K562 (cell line): ENCODE measurements at regions not wholly inside any gene's neighbourhood (a gene's known extent, or its start where the extent isn't known, plus 50 kb on each side); places are given as distances from the start of the nearest gene placed in this dataset.
A peak's percentile ranks its signal among the peaks of the same experiment; 100 is the strongest.

Source experiments
- ADNP ChIP-seq: fragments of 200-800 bp; sonication (Bioruptor generic); IDR thresholded peaks from 2 replicates; pipeline ENCODE4 v1.6.1; 2016; ENCODE audit warnings: missing genetic modification characterization, missing compliant biosample characterization
- CCNT2 ChIP-seq: IDR thresholded peaks from 2 replicates; pipeline ENCODE4 v1.6.1; 2011; ENCODE audit warnings: borderline replicate concordance, low read depth, mild to moderate bottlenecking, moderate library complexity, mixed read lengths, low read length; ENCODE audit not compliant: insufficient read length; ENCODE audit errors: extremely low read depth
- CREBBP ChIP-seq: IDR thresholded peaks from one replicate; pipeline ENCODE4 v1.6.1; 2012; ENCODE audit warnings: low read depth, mild to moderate bottlenecking, control low read depth, inconsistent platforms, low read length
- DACH1 ChIP-seq: fragments of 450-650 bp; IDR thresholded peaks from 2 replicates; pipeline ENCODE4 v1.6.1; 2018; ENCODE audit not compliant: partially characterized antibody
- E4F1 ChIP-seq: fragments of 250-450 bp; sonication (Bioruptor Pico); IDR thresholded peaks from 2 replicates; pipeline ENCODE4 v1.5.0; 2021; ENCODE audit warnings: mild to moderate bottlenecking, borderline replicate concordance
- GABPA ChIP-seq: fragments of 200-800 bp; sonication (Bioruptor generic); conservative IDR thresholded peaks from 2 replicates; pipeline ENCODE4 v1.6.1; 2016; ENCODE audit warnings: low read depth, missing genetic modification characterization, missing compliant biosample characterization
- MAZ ChIP-seq, 2 experiments: fragments of 450-650 bp in 1 of 2; sonication (generic) in 1 of 2; formaldehyde crosslinking; IDR thresholded peaks in 1 of 2; conservative IDR thresholded peaks in 1 of 2; 2 replicates each; pipeline versions ENCODE4 v1.4.0 to v1.5.0; 2020; ENCODE audit warnings: mild to moderate bottlenecking in 1 of 2, missing genetic modification reagents in 1 of 2
- MCM5 ChIP-seq: fragments of 450-650 bp; IDR thresholded peaks from 2 replicates; pipeline ENCODE4 v1.6.1; 2016; ENCODE audit warnings: low read depth
- MED1 ChIP-seq: sonication (generic); formaldehyde crosslinking; IDR thresholded peaks from 2 replicates; pipeline ENCODE4 v1.8.1; 2023; ENCODE audit warnings: missing genetic modification reagents, borderline replicate concordance
- NFE2L1 ChIP-seq: fragments of 450-650 bp; IDR thresholded peaks from 2 replicates; pipeline ENCODE4 v1.6.1; 2016; ENCODE audit warnings: missing genetic modification characterization, low read depth, mild to moderate bottlenecking, missing compliant biosample characterization, moderate library complexity, borderline replicate concordance
- POLR3A ChIP-seq: IDR thresholded peaks from 2 replicates; pipeline ENCODE4 v1.6.1; 2011; ENCODE audit warnings: borderline replicate concordance, mild to moderate bottlenecking, moderate library complexity; ENCODE audit not compliant: insufficient read length, insufficient read depth; ENCODE audit errors: extremely low read depth
- RAD51 ChIP-seq: fragments of 450-650 bp; IDR thresholded peaks from 2 replicates; pipeline ENCODE4 v1.7.1; 2016; ENCODE audit warnings: low read depth, mild to moderate bottlenecking, borderline replicate concordance
- SIN3A ChIP-seq, 2 experiments: fragments of 150-350 bp in 1 of 2; IDR thresholded peaks; 2 replicates each; pipeline ENCODE4 v1.6.1; 2011 to 2016; ENCODE audit warnings: borderline replicate concordance in 2 of 2, low read depth in 2 of 2, low read length in 2 of 2, mild to moderate bottlenecking in 2 of 2, moderate library complexity in 2 of 2; ENCODE audit not compliant: control insufficient read depth in 1 of 2
- TBP ChIP-seq: optimal IDR thresholded peaks from 2 replicates; pipeline ENCODE3; 2011; ENCODE audit warnings: low read depth, low read length, improper control_type of control experiment
- TFE3 ChIP-seq: fragments of 450-650 bp; formaldehyde crosslinking; IDR thresholded peaks from 2 replicates; pipeline ENCODE4 v1.4.0; 2020; ENCODE audit warnings: mild to moderate bottlenecking, mixed read lengths
- VEZF1 ChIP-seq: fragments of 200-800 bp; sonication (Bioruptor generic); IDR thresholded peaks from 2 replicates; pipeline ENCODE4 v1.6.1; 2017; ENCODE audit warnings: missing genetic modification characterization, missing compliant biosample characterization
- ZKSCAN1 ChIP-seq: fragments of 150-350 bp; IDR thresholded peaks from 2 replicates; pipeline ENCODE4 v1.6.1; 2016; ENCODE audit warnings: low read depth, low read length
- ZKSCAN8 ChIP-seq: fragments of 200-800 bp; sonication (Bioruptor generic); IDR thresholded peaks from 2 replicates; pipeline ENCODE4 v1.6.1; 2016; ENCODE audit warnings: missing genetic modification characterization, missing compliant biosample characterization
- ZNF184 ChIP-seq: sonication (generic); formaldehyde crosslinking; IDR thresholded peaks from 2 replicates; pipeline ENCODE4 v1.5.0; 2020; ENCODE audit warnings: missing genetic modification reagents
- ZNF644 ChIP-seq: fragments of 200-800 bp; sonication (Bioruptor generic); IDR thresholded peaks from 2 replicates; pipeline ENCODE4 v1.6.1; 2016; ENCODE audit warnings: low read depth, missing genetic modification characterization, missing compliant biosample characterization
- ZNF764 ChIP-seq: fragments of 250-450 bp; sonication (Bioruptor Pico); IDR thresholded peaks from 2 replicates; pipeline ENCODE4 v1.4.0; 2020; ENCODE audit warnings: low read depth, mild to moderate bottlenecking, moderate library complexity

GRCh38 chr6:26152226-26153101 lies 65.2 kb downstream of the HFE start (continued):
- TF ChIP-seq E4F1 (CRISPR knock-in tag) (no peak), ZNF764 (no peak), GABPA (tag) (no peak), RAD51 (peak; percentile 54; the same call in 1 of the 2 replicates), MED1 (CRISPR knock-in tag) (no peak), MAZ (CRISPR knock-in tag; conservative IDR thresholded peaks at IDR 0.05 in 1 of 2, IDR thresholded peaks at IDR 0.05 in 1 of 2) (no peak), TBP (no peak), MCM5 (no peak), SIN3A (IDR thresholded peaks at IDR 0.05; ENCODE audit: borderline replicate concordance in 2 of 2, control insufficient read depth in 1 of 2, low read depth in 2 of 2, low read length in 2 of 2) (no peak), POLR3A (no peak), ZNF184 (no peak), CREBBP (no peak), CCNT2 (no peak), VEZF1 (CRISPR knock-in tag) (no peak), ZNF644 (tag) (no peak), ADNP (tag) (no peak), ZKSCAN1 (no peak), TFE3 (CRISPR knock-in tag) (peak; percentile 75), DACH1 (no peak), NFE2L1 (tag) (no peak), ZKSCAN8 (CRISPR knock-in tag) (no peak)
